Kidney epithelial cell (primary cell): ENCODE measurements at regions not wholly inside any gene's neighbourhood (a gene's known extent, or its start where the extent isn't known, plus 50 kb on each side); places are given as distances from the start of the nearest gene placed in this dataset.

ENCODE experiments used
- DNase-seq: peaks from one replicate; pipeline ENCODE4 v3.0.0-alpha.2; 2010; ENCODE audit warnings: low read depth
- H3K27me3 ChIP-seq: 2 replicates; pipeline ENCODE4 v1.6.0; 2011; ENCODE audit warnings: low read length; ENCODE audit not compliant: control insufficient read depth, insufficient read depth
- H3K36me3 ChIP-seq: 2 replicates; pipeline ENCODE4 v1.5.1; 2011; ENCODE audit warnings: low read length; ENCODE audit not compliant: control insufficient read depth, insufficient read depth
- H3K4me3 ChIP-seq: 2 replicates; pipeline ENCODE4 v1.5.1; 2011; ENCODE audit warnings: low read depth, mild to moderate bottlenecking, control low read depth, low read length
- TF ChIP-seq, protein P1 (sequence below): IDR thresholded peaks from 2 replicates; pipeline ENCODE4 v1.5.1; 2011; ENCODE audit warnings: mild to moderate bottlenecking, moderate library complexity, low read length, control low read depth, inconsistent platforms; ENCODE audit not compliant: insufficient read depth, poor library complexity, severe bottlenecking

DNA sequence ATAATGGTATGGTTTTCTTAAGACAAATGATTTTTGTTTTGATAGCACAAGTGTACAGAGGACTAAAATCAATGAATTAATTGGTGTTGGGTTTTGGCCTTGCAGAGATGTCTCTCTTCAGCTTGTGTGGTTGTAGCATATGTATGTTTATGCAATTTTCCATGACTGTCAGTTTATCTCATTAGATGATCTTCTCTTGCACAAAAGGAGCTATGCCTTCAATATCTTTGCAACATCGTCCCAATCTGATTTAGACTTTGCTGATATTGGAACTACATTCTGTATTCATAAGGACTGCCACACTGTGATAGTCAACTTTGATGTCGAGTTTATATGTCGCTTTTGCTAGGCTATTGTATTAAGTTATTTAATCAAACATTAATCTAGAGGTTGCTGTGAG, 140.0 kb upstream of the TAF11L2 start:
- no peaks in the 10 kb centered on the region for H3K27me3 ChIP-seq
- H3K36me3 ChIP-seq = no peaks in the 10 kb centered on the region
- no peak for DNase-seq
- H3K4me3 ChIP-seq = no peak overlapping the region
- TF ChIP-seq, protein P1, sequence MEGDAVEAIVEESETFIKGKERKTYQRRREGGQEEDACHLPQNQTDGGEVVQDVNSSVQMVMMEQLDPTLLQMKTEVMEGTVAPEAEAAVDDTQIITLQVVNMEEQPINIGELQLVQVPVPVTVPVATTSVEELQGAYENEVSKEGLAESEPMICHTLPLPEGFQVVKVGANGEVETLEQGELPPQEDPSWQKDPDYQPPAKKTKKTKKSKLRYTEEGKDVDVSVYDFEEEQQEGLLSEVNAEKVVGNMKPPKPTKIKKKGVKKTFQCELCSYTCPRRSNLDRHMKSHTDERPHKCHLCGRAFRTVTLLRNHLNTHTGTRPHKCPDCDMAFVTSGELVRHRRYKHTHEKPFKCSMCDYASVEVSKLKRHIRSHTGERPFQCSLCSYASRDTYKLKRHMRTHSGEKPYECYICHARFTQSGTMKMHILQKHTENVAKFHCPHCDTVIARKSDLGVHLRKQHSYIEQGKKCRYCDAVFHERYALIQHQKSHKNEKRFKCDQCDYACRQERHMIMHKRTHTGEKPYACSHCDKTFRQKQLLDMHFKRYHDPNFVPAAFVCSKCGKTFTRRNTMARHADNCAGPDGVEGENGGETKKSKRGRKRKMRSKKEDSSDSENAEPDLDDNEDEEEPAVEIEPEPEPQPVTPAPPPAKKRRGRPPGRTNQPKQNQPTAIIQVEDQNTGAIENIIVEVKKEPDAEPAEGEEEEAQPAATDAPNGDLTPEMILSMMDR = no peak

DNA sequence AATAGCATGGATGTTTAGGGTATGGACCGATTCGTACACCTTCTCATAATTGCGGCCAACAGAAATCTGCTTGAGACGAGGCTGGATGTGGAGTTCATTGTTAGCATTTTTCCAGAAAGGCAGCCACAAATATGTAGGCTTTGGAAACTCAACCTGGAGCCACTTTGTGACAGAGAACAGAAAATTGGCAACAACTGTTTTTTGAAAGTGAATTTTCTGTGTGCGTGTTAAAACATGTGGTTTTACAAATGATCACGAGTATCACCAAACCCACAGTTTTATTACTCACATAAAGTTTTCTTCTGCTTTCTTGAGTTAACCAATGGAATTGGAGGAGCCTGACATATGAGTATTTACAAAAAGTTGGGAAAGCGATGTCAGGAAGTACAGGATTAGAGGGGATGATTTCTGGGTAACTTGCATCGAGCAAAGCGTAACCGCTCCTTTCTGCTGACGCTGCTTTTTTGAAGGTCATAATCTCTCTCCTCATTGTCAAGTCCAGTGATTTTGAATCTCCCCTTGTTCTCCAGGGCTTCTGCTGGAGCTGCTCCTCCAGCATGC, 138.5 kb upstream of the TAF11L2 start:
- H3K4me3 ChIP-seq = no peak overlapping the region

DNA sequence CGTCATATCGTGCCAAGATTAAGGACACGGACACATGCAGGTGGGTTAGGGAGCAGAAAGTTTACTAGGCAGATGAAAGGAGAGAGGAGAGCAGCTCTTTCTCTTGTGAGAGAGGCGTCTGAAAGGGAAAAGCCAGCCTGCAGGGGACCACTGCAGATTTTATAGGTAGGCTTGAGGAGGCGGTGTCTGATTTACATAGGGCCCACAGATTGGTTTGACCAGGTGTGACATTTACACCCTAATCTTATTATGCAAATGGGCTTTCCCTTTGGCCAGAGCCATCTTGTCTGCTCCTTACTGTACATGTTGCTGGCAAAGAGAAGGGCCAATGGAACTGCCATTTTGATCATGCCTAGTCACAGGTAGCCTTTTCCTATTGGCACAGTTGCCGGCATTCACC, 137.2 kb upstream of the TAF11L2 start:
- Histone ChIP-seq H3K36me3 (no peaks in the 10 kb centered on the region), H3K27me3 (no peaks in the 10 kb centered on the region), H3K4me3 (no peak overlapping the region)
- TF ChIP-seq, protein P1 = no peak
- no peak for DNase-seq

More for the DNA sequence above, 138.5 kb upstream of the TAF11L2 start:
- Histone ChIP-seq H3K27me3 (no peaks in the 10 kb centered on the region), H3K36me3 (no peaks in the 10 kb centered on the region)
- DNase-seq = no peak
- TF ChIP-seq, protein P1 = no peak

DNA sequence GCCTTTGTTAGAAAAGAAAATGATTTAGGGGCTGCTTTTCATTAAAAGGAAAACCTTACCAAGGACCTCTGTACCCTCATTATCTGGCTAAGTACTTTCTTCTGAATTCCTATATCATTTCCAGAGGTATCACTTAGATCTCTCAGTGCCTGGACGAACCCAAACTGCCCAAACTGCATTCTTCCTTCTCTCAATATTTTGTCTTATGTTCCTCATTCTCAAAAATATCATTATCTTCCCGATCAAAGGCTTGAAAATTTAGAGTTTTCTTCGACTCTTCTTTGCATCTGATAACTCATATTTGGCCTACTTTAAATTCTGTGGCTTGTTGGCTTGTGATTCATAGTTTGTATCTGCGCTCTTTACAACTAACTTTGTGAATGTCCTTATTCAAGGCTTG, 136.7 kb upstream of the TAF11L2 start:
- no peak overlapping the region for H3K4me3 ChIP-seq
- H3K27me3 ChIP-seq = no peaks in the 10 kb centered on the region
- no peaks in the 10 kb centered on the region for H3K36me3 ChIP-seq
- no peak for DNase-seq
- TF ChIP-seq, protein P1 = no peak

DNA sequence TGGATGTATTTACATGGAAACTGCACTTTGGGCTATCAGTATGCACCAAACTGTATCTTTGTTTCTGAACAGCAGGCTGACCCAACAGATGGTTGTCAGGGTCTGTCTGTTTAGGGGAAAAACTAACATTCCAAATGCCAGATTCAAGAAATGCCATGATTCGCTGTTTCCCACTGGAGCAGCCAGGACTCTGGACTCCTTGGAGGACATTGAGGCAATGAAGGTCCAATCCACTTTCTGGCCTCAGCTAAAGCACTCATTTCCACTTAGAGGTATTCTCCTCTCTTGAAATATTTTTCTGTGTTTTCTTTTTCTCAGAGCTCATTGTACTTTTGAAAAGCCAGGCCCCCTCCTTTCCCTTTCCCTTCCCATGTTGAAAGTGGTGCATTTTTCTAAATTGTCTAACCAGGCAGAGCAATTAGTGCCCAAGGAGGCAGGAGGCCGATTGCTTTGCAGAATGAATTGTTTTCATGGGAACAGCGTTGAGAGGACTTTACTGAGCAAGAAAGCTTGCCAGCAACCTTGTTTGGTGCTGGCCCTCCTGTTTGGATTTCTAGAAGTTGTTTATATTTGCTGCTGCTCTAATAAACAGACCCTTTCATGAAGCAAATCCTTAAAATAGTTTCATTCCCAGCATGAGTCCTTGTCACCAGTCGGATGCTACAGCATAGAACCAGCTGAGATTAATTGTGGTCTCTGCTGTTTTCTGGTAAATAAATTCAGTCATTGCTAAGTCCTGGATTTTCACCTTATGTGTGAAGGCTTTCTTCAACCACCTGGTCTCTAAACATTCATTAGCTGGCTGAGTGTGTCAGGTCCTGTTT, 132.8 kb upstream of the TAF11L2 start:
- H3K36me3 ChIP-seq = no peaks in the 10 kb centered on the region
- no peak overlapping the region for H3K4me3 ChIP-seq
- H3K27me3 ChIP-seq = no peaks in the 10 kb centered on the region
- DNase-seq = no peak
- TF ChIP-seq, protein P1 = no peak

DNA sequence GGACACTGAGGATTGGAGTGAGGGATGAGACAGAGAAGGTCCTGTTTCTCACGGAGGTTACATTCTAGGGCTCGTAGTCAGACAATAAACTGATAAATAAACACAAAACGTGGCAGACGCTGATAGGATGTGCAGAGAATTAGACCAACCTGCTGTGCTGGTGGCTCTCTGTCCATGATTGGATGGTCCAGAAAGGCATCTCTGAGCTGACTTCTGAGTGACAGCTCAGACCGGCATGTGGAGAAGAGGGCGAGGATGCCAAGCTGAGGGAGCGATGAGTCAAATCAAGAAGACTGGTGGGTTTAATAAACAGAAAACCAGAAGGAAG, 132.3 kb upstream of the TAF11L2 start:
- Histone ChIP-seq H3K27me3 (no peaks in the 10 kb centered on the region), H3K36me3 (no peaks in the 10 kb centered on the region), H3K4me3 (no peak overlapping the region)
- no peak for DNase-seq
- TF ChIP-seq, protein P1 = no peak
